ENCODE measurements at regions not wholly inside any gene's neighbourhood (a gene's known extent, or its start where the extent isn't known, plus 50 kb on each side); places are given as distances from the start of the nearest gene placed in this dataset.

- Histone ChIP-seq H3K27ac (ENCODE audit: low read depth, low read length) (no peak overlapping the region), H4K20me1 (ENCODE audit: low read depth, low read length) (no peaks in the 10 kb centered on the region)
Measured at GRCh38 chr2:14292964-14293363, 339.6 kb upstream of the LRATD1 start.

GRCh38 chr2:14297340-14297739 lies 335.2 kb upstream of the LRATD1 start:
- H2AFZ ChIP-seq (ENCODE audit: low read depth, low read length, severe bottlenecking): no peak overlapping the region
- no peak overlapping the region for H3K4me3 ChIP-seq (ENCODE audit: insufficient read depth, low read length, poor library complexity, severe bottlenecking)
- no peaks in the 10 kb centered on the region for H3K79me2 ChIP-seq (ENCODE audit: insufficient read depth, low read length)
- no peak overlapping the region for H3K27ac ChIP-seq (ENCODE audit: low read depth, low read length)
- H3K4me2 ChIP-seq (ENCODE audit: low read depth, low read length, poor library complexity, severe bottlenecking): no peak overlapping the region
- 0 out of 2 replicates have a peak, but pooled peaks cover 4% of the 10 kb centered on the region for H3K9me3 ChIP-seq (ENCODE audit: insufficient read depth, low read length)
- TF ChIP-seq CTCF (IDR thresholded peaks at IDR 0.05; ENCODE audit: insufficient read depth, low read length, poor library complexity, severe bottlenecking) (no peak), EZH2phosphoT487 (conservative IDR thresholded peaks at IDR 0.05; ENCODE audit: low read length) (no peak)
- no peaks in the 10 kb centered on the region for H3K27me3 ChIP-seq (ENCODE audit: low read length)
- H3K9me2 ChIP-seq (replicated peaks; ENCODE audit: insufficient read depth, low read length): no peaks in the 10 kb centered on the region
- no peak overlapping the region for H3K9ac ChIP-seq (ENCODE audit: low read length)
- no peaks in the 10 kb centered on the region for H3F3A ChIP-seq (ENCODE audit: insufficient read depth)
- H3K36me3 ChIP-seq (ENCODE audit: low read length): no peaks in the 10 kb centered on the region
- no peaks in the 10 kb centered on the region for H4K20me1 ChIP-seq (ENCODE audit: low read depth, low read length)

More at GRCh38 chr2:14292964-14293363, 339.6 kb upstream of the LRATD1 start:
- Histone ChIP-seq H3K9me2 (replicated peaks; ENCODE audit: insufficient read depth, low read length) (no peaks in the 10 kb centered on the region), H3K27me3 (ENCODE audit: low read length) (no peaks in the 10 kb centered on the region), H3K9me3 (ENCODE audit: insufficient read depth, low read length) (0 out of 2 replicates have a peak, but pooled peaks cover 4% of the 10 kb centered on the region), H3K79me2 (ENCODE audit: insufficient read depth, low read length) (no peaks in the 10 kb centered on the region), H3F3A (ENCODE audit: insufficient read depth) (no peaks in the 10 kb centered on the region), H3K4me2 (ENCODE audit: low read depth, low read length, poor library complexity, severe bottlenecking) (no peak overlapping the region), H3K4me3 (ENCODE audit: insufficient read depth, low read length, poor library complexity, severe bottlenecking) (no peak overlapping the region), H2AFZ (ENCODE audit: low read depth, low read length, severe bottlenecking) (no peak overlapping the region), H3K9ac (ENCODE audit: low read length) (no peak overlapping the region), H3K36me3 (ENCODE audit: low read length) (no peaks in the 10 kb centered on the region)
- TF ChIP-seq CTCF (IDR thresholded peaks at IDR 0.05; ENCODE audit: insufficient read depth, low read length, poor library complexity, severe bottlenecking) (no peak), EZH2phosphoT487 (conservative IDR thresholded peaks at IDR 0.05; ENCODE audit: low read length) (no peak)

GRCh38 chr2:14297906-14298305 lies 334.6 kb upstream of the LRATD1 start:
- Histone ChIP-seq H3K79me2 (ENCODE audit: insufficient read depth, low read length) (no peaks in the 10 kb centered on the region), H3K9ac (ENCODE audit: low read length) (no peak overlapping the region), H3K9me2 (replicated peaks; ENCODE audit: insufficient read depth, low read length) (no peaks in the 10 kb centered on the region), H3K27ac (ENCODE audit: low read depth, low read length) (no peak overlapping the region), H3K27me3 (ENCODE audit: low read length) (no peaks in the 10 kb centered on the region), H3K4me2 (ENCODE audit: low read depth, low read length, poor library complexity, severe bottlenecking) (no peak overlapping the region), H3F3A (ENCODE audit: insufficient read depth) (no peaks in the 10 kb centered on the region), H3K4me3 (ENCODE audit: insufficient read depth, low read length, poor library complexity, severe bottlenecking) (no peak overlapping the region), H3K9me3 (ENCODE audit: insufficient read depth, low read length) (0 out of 2 replicates have a peak, but pooled peaks cover 4% of the 10 kb centered on the region), H4K20me1 (ENCODE audit: low read depth, low read length) (no peaks in the 10 kb centered on the region), H3K36me3 (ENCODE audit: low read length) (no peaks in the 10 kb centered on the region), H2AFZ (ENCODE audit: low read depth, low read length, severe bottlenecking) (no peak overlapping the region)
- TF ChIP-seq CTCF (IDR thresholded peaks at IDR 0.05; ENCODE audit: insufficient read depth, low read length, poor library complexity, severe bottlenecking): no peak
- TF ChIP-seq EZH2phosphoT487 (conservative IDR thresholded peaks at IDR 0.05; ENCODE audit: low read length): no peak
